NAMALWA (cell line): ENCODE measurements at regions not wholly inside any gene's neighbourhood (a gene's known extent, or its start where the extent isn't known, plus 50 kb on each side); places are given as distances from the start of the nearest gene placed in this dataset.

Source experiments
- DNase-seq: peaks from one replicate; pipeline ENCODE4 v3.0.0-alpha.2; 2015; ENCODE audit warnings: low spot score

DNA sequence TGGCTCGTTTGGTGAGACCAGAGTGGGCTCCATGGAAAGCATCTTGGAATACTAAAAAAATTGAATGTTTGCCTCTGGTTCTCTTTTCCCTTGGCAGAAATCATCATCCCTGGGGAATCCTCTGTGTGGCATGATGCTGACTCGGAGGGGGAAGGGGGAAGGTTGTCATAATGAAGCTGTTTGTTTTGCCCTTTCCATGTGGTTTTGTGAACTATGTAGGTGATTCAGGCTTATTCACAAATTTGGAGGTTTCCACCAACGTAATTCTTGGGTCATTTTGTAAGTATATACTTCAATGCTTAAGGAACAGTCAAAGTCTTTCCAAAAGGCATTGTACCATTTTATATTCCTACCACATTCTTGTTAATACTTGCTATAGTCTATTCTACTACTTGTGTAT lies 754.0 kb upstream of the FAT3 start:
- DNase-seq, result no peak

DNA sequence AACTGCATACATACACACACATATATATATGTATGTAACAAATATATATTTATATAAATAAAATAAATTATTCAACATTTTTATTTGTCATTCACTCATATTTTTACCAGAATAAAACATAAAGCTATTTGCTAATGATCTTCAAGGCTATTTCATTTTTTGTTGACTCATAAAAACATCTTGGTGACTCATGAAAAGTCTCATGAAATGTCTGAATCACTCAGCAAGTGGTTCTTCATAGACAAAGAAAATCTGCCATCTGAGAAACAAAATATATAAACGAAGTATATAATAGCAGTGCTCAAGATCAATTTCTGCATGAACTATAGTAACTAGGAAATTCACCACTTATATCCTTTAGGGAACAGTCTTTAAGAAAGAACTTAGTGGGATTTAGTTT lies 764.8 kb upstream of the FAT3 start:
- no peak for DNase-seq

DNA sequence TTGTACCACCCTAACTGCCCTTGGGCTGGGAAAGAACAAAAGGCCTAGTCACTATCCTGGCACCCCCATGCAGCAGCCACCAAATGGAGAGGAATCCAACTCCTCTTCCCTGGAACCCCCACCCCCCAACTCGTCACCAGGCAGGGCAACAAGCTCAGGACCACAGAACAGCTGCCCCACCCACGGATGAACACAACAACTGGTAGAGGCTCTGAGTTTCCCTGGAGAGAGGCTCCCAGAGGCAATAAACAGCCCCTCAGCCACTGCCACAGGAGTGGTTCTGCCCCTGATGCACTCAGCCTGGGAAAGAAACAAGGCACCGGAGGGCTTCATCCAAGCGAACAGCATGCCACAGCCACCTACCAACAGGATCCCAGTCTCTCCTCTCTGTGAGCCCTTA lies 778.4 kb upstream of the FAT3 start:
- no peak for DNase-seq

DNA sequence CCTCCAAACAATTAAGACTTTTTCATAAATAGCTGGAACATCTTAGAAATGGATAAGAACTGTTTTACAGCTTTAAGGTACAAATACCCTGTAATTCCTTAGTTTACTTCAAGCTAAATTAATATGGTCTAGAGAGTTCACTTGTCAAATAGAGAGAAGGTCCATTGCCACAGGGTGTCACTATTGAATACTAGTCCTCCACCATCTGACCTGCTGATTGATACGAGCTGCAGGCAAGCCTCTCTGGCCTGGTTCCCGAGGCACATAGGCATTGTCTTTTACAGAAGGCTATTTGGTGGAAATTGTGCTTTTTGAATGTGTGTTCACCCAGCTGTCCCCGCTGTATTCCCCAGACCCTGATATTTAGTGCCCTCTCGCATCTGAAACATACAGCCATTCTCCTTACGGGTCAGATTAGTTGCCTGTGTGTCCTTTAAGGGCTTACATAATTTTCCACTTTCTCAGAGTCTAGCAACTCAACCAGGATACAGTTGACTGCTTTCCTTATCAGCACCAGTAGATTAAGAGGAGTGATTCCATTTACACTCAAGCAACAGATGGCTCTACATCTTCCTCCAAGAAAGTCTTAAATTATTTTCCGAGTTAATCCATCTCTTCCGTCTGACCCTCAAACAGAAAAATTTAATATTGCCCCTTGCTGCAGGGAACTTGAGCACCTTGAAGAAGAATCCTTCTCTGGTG lies 788.8 kb upstream of the FAT3 start:
- no peak for DNase-seq

DNA sequence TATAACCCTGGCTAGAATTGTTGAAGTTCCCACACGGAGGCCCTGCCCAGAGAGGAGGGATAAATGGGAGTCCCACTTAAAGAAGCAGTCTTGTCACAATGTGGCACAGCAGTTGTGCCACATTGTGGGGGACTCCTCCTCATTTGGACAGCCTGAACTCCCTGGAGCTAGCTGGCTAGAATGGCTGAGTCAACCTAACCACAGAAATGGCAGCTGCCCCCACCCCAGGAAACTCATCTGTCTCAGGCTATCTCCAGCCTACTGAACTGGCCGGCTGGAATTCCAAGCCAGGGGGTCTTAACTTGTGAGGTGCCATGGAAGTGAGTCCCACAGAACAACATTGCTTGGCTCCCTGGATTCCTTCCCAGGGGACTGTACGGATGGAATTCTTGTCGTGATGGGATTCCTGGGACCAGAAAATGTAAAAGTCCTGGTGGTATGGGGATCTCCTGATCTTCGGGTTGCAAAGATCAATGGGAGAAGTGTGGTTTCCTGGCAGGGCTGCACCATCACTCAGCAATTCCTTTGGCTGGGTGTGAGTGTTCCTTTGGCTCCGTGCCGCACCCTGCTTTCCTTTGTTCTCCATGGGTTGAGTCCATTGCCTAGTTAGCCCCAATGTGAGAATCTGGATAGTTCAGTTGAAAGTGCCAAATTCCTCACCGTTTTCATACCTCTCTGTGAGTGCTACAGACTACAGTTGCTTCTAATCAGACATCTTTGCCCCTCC lies 791.2 kb upstream of the FAT3 start:
- DNase-seq, result no peak

DNA sequence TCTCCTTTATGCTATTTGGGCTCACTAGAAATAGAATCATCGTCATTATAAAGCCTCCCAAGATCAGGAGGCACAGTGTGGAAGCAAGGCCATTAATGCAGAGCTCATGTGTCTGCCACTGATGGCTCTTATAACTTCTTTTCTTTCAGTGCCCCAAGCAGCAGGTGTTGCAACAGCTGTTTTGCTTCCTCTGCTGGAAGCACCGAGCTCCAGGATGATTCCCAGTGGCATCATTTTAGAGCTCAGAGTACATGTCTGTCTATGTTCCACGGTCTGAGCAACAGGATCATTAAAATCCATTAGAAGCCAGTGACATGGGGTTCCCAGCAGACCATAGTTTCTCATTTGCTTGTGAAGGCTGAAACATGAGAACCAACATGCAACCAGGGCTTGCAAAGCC lies 803.0 kb upstream of the FAT3 start:
- DNase-seq, result no peak

DNA sequence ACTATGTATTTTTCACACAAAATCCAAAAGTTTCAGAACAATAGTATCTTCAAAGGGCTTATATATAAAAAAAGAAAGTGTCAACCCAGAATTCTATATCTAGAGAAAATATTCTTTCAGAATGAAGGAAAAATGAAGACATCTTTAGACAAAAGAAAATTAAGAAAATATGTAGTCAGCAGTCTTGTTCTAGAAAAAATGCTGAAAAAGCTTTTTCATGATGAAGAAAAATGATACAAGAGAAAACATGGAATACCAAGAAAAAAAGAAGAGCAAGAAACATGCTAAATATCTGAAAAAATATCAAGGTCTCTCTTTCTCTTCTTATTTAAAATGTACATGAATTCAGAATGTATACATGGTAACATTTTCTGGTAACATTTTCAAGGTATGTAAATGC lies 816.8 kb upstream of the FAT3 start:
- DNase-seq, result no peak

DNA sequence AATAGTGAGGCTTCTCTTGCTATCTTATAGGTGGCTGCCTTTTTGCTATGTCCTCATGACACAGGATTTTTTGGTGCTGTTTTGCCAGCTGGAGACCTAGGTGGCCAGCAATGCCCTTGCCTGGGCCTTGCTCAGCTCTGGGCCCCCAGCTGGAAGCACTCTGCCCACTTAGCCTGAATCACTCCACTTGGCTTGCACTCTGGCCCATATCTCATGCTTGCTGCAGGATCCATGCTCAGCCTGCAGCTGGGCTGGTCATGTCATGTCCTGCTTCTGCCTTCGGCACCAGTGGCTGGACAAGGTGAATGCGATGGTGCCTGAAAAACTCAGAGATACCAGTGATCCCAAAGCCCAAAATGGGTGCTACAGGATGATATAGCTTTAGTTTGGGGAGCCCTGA lies 818.6 kb upstream of the FAT3 start:
- no peak for DNase-seq

DNA sequence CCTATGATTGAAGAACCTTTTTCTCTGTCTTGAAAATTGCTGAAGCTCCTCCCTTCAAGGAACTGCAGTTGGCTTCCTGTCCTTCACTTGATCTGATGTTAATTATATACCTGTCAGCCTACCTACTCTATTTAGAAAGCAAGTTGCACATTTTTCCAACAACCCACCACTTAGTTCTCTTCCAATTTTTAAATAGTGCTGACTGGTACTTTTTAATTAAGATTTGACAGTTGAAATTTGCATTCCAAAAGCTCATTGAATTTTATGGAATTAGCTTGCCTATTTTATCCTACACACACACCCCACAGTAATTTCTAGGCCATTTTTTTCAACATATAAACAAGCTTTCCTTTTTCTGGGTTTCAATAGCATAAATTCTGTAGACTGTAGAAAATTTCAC lies 820.3 kb upstream of the FAT3 start:
- no peak for DNase-seq

DNA sequence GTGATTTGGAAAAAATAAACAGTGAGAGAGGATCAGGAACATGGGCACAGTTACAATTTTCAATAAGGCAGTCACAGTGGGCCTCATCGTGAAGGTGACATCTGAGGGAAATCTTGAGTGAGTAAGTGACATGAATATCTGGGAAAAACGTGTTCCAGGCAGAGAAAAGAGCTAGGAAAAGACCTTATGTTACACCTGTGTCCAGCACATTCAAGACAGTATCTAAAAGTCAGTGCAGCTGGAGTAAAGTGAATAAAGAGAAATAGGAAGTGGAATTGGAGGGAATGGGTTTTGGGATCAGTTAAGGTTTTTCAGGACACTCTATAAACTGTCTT lies 827.5 kb upstream of the FAT3 start:
- no peak for DNase-seq

DNA sequence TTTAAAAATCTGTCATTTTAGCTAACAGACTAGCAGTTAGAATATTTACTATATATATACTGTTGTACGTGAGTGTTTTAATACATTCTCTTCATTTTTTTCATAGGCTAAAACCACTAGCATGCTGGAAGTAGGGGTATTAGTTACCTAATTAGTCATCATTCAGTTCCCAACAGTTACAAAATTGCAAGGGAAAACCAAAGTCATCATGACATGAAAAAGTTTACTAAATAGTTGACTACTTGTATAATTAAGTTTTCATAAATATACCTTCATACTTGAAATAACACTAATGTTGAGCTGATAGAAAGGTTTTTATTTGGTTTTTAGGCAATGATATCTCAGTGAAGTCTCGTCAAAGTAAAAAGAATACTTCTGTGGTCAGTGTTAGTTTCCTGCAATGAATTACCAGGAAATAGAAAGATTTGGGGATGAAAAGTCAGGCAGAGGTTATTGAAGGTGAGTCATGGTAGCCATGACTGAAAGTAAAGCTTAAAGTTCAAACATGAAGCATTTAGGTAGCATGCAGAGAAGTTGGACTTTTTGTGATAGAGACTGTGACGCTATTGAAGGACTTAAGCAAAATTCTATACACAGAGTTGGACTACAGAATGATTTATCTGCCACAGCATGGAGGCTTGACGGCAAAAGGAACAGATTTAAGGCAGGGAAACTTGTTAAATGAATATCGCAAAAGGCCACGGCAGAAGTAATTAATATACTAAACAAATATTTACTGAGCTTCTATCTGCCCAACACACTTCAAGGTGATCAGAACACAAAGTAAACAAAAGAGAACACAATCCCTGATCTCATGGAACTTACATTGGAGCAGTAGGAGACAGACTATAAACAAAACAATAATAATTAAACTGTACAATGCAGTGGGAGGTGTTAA lies 828.1 kb upstream of the FAT3 start:
- no peak for DNase-seq

DNA sequence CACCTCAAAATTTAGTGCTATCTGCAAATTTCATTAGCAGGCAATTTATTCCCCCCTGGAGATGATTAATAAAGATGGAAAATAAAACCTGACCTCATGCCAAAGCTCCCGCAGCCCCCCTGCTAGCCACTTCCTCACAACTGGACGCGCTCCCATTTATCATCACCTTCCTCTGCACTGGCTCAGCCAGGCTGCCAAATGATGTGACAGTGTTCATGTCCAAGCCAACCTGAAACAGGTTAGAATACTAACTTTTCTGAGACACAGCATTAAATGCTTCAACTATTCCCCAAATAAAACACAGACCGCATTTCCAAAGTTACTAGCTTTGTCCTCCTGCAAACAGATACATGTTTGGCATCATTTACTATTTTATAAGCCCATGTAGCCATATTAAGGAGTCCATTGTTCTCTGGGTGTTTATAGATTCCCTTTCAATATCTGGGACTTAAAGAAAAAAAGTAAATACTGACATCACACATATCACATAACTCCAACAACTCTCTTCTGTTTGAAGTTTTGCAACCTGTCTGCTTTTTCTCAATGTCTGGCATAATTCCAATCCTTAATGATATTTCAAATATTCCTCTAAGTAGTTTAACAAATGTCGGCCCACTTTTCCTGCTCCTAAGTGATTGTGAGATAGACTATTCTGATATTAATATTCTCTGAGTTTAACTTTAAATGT lies 829.7 kb upstream of the FAT3 start:
- no peak for DNase-seq

DNA sequence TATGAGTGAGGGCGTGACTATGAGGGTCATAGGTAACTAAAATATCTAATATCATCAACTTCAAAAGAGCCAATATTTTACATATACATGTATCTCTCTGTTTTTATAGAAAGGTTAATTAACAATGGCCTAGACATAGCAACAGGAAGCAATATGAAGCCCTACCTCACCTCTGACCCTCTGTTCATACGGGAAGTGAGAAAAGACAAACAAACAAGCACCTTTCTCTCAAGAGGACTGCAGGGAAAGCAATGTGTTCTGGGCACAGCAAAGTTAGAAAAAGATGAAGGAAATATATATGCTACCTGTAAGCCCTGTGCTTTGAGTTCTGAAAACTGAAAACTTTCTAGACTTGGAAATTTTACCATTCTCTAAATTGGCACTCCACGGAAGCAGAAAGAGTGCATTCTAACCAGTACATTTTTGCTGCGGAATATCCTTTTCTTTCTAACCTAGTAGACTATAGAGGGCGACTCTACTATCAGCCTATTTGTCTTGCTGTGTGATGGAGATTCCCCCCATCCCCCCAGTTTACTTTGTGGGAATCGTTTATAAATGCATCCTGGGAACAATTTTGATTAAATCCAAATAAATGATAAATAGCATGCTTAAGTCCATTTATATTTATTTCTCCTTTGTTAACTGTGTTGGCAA lies 830.4 kb upstream of the FAT3 start:
- no peak for DNase-seq

DNA sequence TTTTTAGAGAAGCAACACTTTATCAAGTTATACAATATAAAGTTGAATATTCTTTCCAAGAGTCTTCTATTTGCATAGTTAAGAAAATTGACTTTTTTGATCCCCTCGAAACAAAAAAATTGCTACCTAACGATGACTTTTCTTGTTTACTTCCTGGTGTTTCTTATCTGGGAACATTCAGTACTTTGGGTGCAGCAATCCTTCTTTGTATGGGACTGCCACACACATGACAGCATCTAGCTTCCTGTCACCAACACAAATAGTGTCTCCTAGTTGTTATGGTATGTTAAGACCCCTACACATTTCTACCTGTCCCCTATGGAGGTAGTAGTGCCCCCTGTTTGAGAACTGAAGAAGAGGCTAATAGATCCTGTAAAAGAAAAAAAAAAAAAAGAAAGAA lies 841.7 kb upstream of the FAT3 start:
- DNase-seq, result no peak

DNA sequence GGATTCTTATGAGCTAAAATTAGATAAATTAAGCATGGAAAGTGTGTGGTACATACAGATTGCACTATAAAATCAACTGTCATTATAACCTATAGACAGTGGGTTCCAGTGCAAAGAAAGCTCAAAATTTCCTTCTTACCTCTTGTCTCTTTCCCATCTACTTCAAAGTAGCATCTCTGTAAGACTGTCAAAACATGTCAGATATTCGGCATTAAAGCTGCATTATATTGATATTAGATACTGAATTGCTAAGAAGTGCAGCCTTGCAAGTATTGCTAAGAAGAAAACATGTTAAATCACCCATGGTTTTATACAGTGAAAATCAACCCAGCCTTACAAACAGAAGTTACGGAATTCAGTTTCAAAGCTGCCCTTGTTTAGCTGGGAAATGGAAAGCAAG lies 849.8 kb upstream of the FAT3 start:
- no peak for DNase-seq

DNA sequence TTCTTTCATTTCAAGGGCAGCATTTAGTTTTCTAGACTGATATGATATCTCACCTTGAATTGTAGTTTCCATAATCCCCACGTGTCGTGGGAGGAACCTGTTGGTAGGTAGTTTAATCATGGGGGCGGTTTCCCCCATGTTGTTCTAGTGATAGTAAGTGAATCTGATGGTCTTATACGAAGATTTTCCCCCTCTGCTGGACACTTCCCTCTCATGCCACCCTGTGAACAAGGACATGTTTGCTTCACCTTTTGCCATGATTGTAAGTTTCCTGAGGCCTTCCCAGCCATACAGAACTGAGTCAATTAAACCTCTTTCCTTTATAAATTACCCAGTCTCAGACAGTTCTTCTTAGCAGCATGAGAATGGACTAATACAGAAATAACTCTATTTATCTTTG lies 851.1 kb upstream of the FAT3 start:
- peak; percentile 6 for DNase-seq

DNA sequence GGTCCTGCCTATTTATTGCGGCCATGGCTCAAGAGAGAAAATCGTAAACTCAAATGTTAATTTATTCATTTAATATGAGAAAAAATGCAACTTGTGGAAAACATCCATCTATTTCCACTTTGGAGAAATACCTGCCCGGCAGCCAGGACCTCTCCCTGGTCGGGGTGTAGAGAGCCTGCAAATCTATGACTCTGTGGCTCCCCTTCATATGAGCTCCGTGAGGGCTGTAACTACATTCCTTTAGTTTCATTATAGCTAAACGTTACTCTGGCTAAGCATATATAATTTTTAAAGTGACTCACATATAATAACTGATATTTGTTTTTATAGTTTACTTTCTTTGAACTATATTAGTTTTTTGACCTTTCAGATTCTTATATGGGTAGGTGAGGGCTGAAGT lies 857.8 kb upstream of the FAT3 start:
- DNase-seq, result no peak

DNA sequence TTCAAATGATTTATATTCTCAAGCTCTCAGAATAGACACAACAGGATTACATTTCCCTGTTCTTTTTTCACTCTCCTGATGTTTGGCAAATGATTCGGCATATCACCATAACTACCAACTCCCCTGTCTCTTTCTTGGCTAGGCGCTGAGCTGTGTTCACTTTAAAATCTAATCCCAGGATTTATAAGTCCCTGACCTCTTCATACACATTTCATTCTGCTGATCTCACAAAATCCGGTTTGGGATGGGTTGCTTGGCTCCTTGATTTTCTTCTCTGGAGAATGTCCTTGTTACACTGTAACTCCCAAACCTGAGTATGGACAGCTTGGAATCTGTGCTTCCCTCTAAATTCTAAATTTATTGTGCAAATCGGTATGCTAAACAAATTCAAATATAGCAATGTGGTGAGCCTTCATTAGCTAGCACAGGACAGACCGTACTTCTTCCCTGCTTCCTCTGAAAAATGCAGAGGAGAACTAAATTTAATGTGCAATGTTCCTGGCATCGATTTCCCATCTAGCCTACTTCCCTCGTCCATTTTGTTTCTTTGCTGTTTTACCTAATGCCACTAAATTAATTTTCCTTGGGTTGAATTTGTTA lies 858.5 kb upstream of the FAT3 start:
- DNase-seq, result no peak

DNA sequence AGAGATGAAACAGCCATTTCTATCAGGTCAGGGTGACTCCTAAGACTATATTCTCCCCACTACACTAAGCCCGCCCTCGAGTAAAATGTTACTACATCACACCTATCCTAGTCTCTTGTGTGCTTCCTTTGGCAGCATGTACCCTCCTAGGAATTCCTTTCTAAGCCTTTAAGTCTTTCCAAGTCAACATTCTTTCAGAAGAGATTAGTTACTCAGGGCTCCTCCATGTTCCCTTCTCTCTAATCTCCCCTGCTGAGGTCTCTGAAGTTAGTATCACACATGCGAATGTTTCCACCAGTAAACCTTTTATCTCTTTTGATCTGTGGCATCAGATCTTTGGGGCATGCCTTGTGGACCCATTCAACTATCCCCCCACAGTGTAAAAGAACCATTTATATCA lies 873.7 kb upstream of the FAT3 start:
- no peak for DNase-seq

DNA sequence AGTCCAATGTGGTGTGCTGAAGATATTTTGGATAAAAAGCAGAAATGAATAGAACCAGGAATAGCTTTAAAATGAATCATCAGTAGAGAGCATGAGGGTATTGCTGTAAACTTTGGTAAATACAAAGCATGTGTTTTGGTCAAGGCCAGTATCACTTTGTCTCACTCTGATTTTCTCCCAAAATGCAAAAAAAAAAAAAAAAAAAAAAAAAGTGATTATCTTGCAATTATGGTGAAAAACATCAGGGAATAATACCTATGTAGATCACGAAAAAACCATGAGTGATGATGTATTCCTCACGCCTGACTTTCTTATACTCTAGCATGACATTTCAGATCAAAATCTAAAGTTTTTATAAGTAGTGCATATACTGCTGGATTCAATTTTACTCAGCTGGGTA lies 897.9 kb upstream of the FAT3 start:
- no peak for DNase-seq

DNA sequence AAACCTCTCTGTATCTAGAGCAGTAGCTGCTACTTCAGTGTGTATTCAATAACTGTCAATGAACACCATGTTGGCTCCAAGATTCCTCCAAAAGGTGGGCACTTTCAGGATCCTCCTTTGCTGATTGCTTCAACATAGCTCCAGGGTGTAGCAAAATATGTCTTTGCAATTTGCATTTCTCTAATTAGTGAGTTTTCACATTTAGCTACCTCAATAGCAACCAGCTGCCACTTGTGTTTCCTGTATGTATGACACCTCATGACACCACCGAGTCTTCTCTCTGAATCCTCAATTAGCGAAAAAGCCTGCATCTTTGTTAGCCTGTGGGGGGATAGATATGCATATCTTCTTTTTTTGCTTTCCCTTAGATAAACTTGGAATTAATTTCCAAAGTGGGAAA lies 898.3 kb upstream of the FAT3 start:
- DNase-seq, result no peak

DNA sequence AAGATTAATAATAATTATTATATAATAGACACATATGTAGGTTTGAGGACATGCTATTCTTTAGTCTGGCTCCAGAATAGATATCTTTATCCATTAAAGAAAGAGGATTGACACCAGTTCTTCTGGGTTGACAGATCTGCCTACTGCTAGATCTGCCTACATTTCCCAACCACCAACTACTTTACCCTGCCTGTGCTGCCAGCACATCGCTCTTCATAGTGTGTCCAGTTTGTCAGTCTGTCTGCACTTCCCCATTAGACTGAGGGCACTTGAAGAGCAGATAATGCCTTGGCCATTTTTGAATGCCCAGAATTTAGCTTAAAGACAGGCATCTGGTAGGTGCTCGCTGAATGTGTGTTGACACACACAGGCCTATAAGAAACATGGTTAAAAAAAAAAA lies 910.1 kb upstream of the FAT3 start:
- DNase-seq, result no peak
